NOMO-1 (cell line): ENCODE measurements at regions not wholly inside any gene's neighbourhood (a gene's known extent, or its start where the extent isn't known, plus 50 kb on each side); places are given as distances from the start of the nearest gene placed in this dataset.

Experiments used
- DNase-seq, 2 experiments: peaks; one replicate each; lab custom pipeline; 2025; ENCODE audit not compliant: unreplicated experiment in 2 of 2; lab: John Stamatoyannopoulos, UW

DNA sequence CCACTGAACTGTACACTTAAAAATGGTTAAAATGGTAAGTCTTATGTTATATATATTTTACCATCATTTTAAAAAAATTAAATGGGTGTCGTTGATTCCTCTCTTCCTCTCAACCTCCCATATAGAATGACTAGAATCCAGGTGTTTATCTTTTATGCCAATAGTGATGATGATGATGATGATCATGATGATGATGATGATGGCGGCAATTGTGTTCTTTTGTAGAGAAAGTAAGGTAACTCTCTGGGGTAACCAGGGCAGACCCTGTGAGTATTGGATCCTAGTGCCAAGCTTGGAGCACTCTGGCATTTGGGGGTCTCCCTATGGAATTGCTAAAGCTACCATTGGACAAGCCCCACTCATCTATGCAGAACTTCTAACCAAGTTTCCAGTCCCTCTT is 113.6 kb downstream of the GLI2 start:
- no peak for DNase-seq

GRCh38 chr2:120850551-120850950 is 114.9 kb downstream of the GLI2 start:
- DNase-seq: no peak

- no peak for DNase-seq
These were observed 115.6 kb downstream of the GLI2 start for GRCh38 chr2:120851116-120851773.

DNA sequence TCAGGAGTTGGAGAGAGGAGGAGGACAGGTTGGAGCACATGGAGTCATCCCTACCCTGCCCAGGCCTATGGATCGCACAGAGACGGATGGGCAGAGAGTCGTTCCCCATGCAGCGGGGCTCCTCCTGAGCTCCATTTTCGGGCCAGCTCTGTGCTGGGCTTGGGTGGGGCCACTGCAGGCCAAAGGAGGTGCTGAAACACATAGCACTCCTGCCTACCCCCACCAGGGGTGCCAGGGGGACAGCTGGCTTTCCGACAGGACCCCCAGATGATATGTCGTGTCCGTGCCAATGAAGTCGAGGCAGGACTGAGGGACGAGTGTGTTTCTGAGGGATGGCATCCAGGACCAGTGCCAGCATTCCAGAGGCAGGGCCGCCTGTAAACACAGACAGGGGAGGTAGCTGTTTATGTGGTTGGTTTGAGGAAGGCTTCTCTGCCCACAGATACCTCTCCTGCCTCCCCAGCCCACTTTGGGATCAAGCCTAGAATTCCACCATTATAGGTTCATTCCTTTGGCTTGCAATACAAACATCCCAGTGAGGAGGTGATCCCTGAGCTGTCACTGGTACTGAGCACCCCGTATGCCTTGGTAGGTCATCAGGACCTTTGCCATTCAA is 116.6 kb downstream of the GLI2 start:
- DNase-seq: no peak

DNA sequence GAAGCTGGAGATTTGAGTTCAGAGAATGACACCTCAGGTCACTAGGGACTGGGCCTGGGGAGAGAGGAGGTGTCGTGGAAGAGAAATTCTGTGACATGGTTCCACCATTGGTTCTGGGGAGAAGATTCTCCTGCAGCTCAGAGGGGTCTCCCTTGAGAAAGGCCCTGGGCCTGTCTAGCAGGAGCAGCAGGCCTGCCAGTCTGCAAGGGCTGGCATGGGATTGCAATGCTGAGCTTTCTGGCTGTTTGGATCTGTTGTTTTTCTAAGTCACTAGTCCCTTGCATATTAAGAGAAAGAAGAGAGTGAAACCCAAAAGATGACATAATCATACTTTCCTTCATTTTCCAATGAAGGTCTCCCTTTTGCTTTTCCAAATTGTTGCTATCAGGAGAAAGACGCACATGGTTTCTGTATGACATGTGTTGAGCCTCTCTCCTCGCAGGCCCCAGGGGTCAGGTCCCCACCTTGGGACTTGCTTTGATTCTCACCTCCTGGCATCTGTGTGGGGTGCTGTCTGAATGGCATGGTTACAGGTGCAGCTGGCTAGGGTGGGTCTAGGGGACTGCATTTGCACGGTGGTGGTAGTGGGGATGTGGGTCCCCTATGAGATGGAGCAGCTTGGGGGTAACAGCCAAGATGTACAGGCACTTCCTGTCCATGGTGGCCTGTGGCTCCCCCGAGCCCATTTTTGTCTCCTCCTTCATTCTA is 117.8 kb downstream of the GLI2 start:
- DNase-seq: no peak

DNA sequence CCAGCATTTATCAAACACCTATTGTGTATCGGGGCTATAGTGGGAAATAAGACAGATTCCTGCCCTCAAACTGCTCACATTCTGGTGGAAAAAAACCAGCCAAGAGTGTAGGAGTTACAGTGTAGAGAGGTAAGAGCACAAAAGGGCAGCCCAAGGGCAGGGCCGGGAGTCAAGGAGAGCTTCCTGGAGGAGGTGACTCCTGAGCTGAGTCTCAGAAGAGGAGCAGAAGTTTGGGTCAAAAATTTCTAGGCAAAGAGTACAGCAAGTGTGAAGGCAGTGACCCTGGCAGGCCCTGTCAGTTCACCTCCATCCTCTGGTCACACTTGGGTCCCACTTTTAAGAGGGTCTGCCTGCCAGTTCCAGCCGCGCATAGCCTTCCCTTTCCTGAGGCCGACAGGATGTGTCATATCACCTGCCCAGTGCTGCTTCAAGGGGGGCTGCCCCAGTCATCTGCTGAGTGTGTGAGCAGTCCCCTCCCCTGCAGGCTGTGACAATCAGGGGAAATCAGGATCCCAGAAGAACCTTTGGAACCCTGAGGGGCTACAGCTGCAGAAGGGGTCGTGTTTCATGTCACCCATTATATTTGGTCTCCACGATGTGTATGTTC is 118.4 kb downstream of the GLI2 start:
- no peak for DNase-seq

DNA sequence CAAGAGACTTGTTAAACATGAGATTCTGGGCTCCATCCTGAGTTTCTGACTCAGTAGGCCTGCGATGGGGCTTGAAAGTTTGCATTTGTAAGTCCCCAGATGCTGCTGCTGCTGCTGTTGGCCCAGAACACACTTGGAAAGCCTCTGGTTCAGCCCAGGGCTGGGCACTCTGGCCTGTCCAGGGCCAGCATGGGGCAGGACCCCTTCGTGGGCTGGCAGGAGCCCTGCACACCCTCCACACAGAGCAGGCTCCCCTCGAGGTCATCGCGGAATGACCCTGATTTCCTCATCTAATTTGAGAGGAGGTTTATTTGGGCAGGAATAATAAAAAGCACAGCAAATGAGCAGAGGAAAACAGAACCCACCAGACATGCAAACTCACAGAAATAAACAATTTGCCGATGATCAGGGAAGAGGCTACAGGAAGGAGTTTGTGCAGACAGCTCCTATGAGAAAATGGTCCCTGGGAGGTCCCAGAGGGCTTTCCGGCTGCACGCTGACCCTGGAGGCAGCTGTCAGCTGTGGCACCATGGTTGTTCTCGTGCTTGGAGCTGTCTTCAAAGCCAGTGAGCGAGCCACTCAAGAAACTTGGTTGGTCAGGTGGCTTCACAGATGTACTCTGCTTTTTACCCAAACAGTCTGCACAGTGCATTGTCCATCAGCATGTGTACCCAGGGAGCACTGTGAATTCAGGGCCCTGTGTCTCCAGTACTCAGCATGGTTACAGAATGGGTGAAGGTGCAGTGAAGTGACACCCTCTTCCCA is 119.3 kb downstream of the GLI2 start:
- DNase-seq: no peak

DNA sequence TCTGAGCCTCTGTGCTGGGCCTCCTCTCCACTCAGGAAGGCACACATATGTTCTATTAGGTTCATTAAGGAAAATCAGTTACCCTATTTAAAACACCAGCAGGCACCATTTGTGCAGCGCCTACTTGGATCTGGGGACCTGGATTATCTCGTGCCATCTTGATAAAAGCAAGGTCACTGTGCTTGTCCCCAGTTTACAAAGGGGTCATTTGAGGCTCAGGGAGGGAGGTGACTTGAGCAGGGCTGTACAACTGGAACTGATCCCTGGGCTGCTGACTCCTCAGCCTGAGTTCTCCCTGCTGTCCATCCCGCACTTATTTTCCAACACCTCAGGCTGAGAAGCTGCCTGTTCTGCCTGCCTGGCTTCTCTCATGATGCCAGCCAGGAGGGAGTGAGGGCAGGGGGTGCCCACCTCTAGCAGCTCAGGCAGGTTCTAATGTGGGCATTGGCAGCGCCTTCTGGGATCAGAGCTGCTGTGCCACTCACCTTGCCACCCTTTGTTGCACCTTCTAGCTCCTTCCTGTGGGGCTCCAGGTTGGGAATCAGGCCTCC is 120.3 kb downstream of the GLI2 start:
- DNase-seq: no peak

- DNase-seq: no peak
These were observed 120.8 kb downstream of the GLI2 start for GRCh38 chr2:120856421-120856862.

DNA sequence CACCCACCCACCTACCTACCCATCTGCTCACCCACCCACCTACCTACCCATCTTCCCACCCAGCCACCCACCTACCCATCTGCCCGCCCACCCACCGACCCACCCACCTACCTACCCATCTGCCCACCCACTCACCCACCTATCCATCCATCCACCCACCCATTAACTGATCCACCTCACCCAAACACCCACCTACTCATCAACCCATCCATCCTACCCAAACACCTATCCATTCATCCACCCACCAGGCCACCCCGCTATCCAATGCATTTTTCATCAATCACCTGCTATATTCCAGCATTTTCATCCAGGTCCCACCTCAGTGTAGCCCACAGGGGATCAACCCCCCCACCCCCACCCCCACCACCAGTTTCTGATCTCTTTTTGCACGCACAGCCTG is 121.8 kb downstream of the GLI2 start:
- no peak for DNase-seq

GRCh38 chr2:120857931-120858330 is 122.3 kb downstream of the GLI2 start:
- no peak for DNase-seq

GRCh38 chr2:120858361-120859106 is 122.9 kb downstream of the GLI2 start:
- no peak for DNase-seq

- no peak for DNase-seq
These were observed 123.5 kb downstream of the GLI2 start for GRCh38 chr2:120859128-120859527.

GRCh38 chr2:120859814-120860578 is 124.3 kb downstream of the GLI2 start:
- no peak for DNase-seq

DNA sequence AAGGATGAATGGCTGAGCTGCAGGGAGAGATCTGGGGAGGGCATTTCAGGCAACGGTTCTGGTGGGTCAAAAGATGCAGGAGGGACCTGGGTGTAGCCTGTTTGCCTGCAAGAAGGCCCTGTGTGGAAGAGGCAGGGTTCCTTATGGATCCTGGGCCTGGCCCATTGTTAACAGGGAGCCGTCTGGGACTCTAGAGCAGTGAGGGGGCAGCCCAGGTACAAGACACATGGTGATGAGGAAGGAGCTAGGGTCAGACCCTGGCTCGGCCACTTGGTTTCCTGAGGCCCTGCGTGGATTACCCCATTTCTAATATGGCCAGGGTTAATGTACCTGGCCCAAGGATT is 124.9 kb downstream of the GLI2 start:
- no peak for DNase-seq

DNA sequence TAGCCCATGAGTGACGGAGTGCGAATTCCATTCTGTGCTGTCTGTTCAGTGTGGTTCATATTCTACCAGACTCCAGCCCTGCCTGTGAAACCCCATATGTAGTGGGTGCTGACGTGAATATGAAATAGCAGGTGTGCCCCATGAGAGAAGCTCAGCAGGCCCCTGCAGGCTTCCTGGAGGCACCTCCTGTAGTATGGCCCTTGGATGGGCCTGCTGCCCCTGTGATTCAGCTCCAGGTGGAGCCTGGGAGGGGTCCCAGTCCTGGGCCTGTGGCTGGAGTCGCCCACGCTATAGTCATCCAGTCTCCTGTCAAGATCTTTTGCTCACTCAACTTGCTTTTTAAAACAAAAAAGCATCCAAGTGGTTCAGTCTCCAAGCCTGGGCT is 125.5 kb downstream of the GLI2 start:
- no peak for DNase-seq

GRCh38 chr2:120861576-120862191 is 126.0 kb downstream of the GLI2 start:
- no peak for DNase-seq

GRCh38 chr2:120862201-120863060 is 126.8 kb downstream of the GLI2 start:
- no peak for DNase-seq
